Superior temporal gyrus (tissue), 1 donor: ENCODE measurements at regions not wholly inside any gene's neighbourhood (a gene's known extent, or its start where the extent isn't known, plus 50 kb on each side); places are given as distances from the start of the nearest gene placed in this dataset.

Experiments
- DNase-seq: peaks from one replicate; pipeline ENCODE4 v3.0.0-alpha.2; 2016; ENCODE audit errors: extremely low spot score

GRCh38 chr10:27599546-27599945 is 95.4 kb downstream of the RAB18 start:
- DNase-seq, result no peak

- DNase-seq, result no peak
Measured at GRCh38 chr10:27600930-27601329, 96.8 kb downstream of the RAB18 start.

- no peak for DNase-seq
Measured at GRCh38 chr10:27601503-27601902, 97.4 kb downstream of the RAB18 start.

- no peak for DNase-seq
Measured at GRCh38 chr10:27601946-27602538, 97.9 kb downstream of the RAB18 start.

GRCh38 chr10:27603104-27603503 is 99.0 kb downstream of the RAB18 start:
- no peak for DNase-seq

GRCh38 chr10:27605318-27605717 is 101.2 kb downstream of the RAB18 start:
- no peak for DNase-seq

- no peak for DNase-seq
Measured at GRCh38 chr10:27607591-27607990, 103.5 kb downstream of the RAB18 start.

GRCh38 chr10:27611236-27611635 is 107.1 kb downstream of the RAB18 start:
- no peak for DNase-seq

- DNase-seq, result no peak
Measured at GRCh38 chr10:27611744-27612550, 107.8 kb downstream of the RAB18 start.

- DNase-seq, result no peak
Measured at GRCh38 chr10:27612551-27613035, 108.5 kb downstream of the RAB18 start.

- DNase-seq, result no peak
Measured at GRCh38 chr10:27614776-27615175, 110.7 kb downstream of the RAB18 start.

GRCh38 chr10:27618036-27618615 is 114.0 kb downstream of the RAB18 start:
- no peak for DNase-seq

GRCh38 chr10:27618906-27619305 is 114.8 kb downstream of the RAB18 start:
- no peak for DNase-seq

GRCh38 chr10:27619329-27619728 is 115.2 kb downstream of the RAB18 start:
- DNase-seq, result no peak

GRCh38 chr10:27620430-27621397 is 116.6 kb downstream of the RAB18 start:
- peak; percentile 18 for DNase-seq

- no peak for DNase-seq
Measured at GRCh38 chr10:27621461-27621860, 117.4 kb downstream of the RAB18 start.

- DNase-seq, result no peak
Measured at GRCh38 chr10:27622596-27622995, 118.5 kb downstream of the RAB18 start.
